GM12878 (cell line): ENCODE measurements at regions not wholly inside any gene's neighbourhood (a gene's known extent, or its start where the extent isn't known, plus 50 kb on each side); places are given as distances from the start of the nearest gene placed in this dataset.

ENCODE experiments used
- ATAC-seq: fragments of 200-7000 bp; cut with Tn5 transposase; 3 replicates; pipeline ENCODE4 v1.9.1; 2020; ENCODE audit warnings: mild to moderate bottlenecking, moderate library complexity
- BruUV-seq: library from RNA; stranded (reverse); fragments of 400-500 nt; replicated peaks from 2 replicates; lab custom pipeline; 2021; lab: Mats Ljungman, UMichigan
- CTCF ChIA-PET: fragments of 300-600 bp; sonication (Branson Sonifier 250); formaldehyde crosslinking; extraction: SDS; loops from one replicate; lab custom pipeline; 2021; ENCODE audit warnings: inconsistent platforms; lab: Yijun Ruan, JAX
- POLR2A ChIA-PET: fragments of 350-600 bp; formaldehyde crosslinking; extraction: SDS; loops from one replicate; lab custom pipeline; 2021; ENCODE audit warnings: inconsistent platforms; lab: Charles Lee
- RAD21 ChIA-PET: fragments of 300-600 bp; sonication (Branson Sonifier 250); formaldehyde crosslinking; loops from one replicate; lab custom pipeline; 2023; ENCODE audit warnings: antibody characterized with exemption; ENCODE audit not compliant: unreplicated experiment; lab: Charles Lee
- SMC1A ChIA-PET: fragments of 300-600 bp; sonication (Branson Sonifier 250); formaldehyde crosslinking; loops from one replicate; lab custom pipeline; 2023; ENCODE audit not compliant: unreplicated experiment, uncharacterized antibody; lab: Charles Lee
- DNase-seq: peaks from one replicate; pipeline ENCODE4 v3.0.0-alpha.2; 2011; ENCODE audit warnings: low read depth, low spot score
- FAIRE-seq: peaks from 3 replicates; lab custom pipeline; 2011; peaks lifted over from hg19 to GRCh38; lab: Jason Lieb, UNC
- H2AFZ ChIP-seq: 2 replicates; pipeline ENCODE4 v1.6.0; 2011; ENCODE audit warnings: low read depth, low read length, control low read depth; ENCODE audit not compliant: control insufficient read depth
- H3K27ac ChIP-seq: 2 replicates; pipeline ENCODE4 v1.5.1; 2011; ENCODE audit warnings: control low read depth; ENCODE audit not compliant: control insufficient read depth, insufficient read depth
- H3K27me3 ChIP-seq, 2 experiments: replicated peaks in 1 of 2; 2 replicates each; pipeline versions ENCODE4 v1.6.0 to v1.6.1; 2011; ENCODE audit warnings: low read length in 1 of 2; ENCODE audit not compliant: control insufficient read depth in 2 of 2, insufficient read depth in 2 of 2
- H3K36me3 ChIP-seq, 2 experiments: 2 replicates each; pipeline ENCODE4 v1.5.1; 2011; ENCODE audit warnings: low read length in 1 of 2; ENCODE audit not compliant: control insufficient read depth in 2 of 2, insufficient read depth in 2 of 2
- H3K4me1 ChIP-seq: 2 replicates; pipeline ENCODE4 v1.6.1; 2011; ENCODE audit warnings: mild to moderate bottlenecking, low read length, moderate library complexity, mixed read lengths; ENCODE audit not compliant: control insufficient read depth, insufficient read depth
- H3K4me2 ChIP-seq: 2 replicates; pipeline ENCODE4 v1.6.0; 2011; ENCODE audit warnings: control low read depth; ENCODE audit not compliant: control insufficient read depth, insufficient read depth
- H3K4me3 ChIP-seq: fragments of 200-600 bp; sonication (generic); 2 replicates; pipeline ENCODE4 v1.5.1; 2016
- H3K79me2 ChIP-seq: 2 replicates; pipeline ENCODE4 v1.6.0; 2011; ENCODE audit warnings: low read length; ENCODE audit not compliant: control insufficient read depth, insufficient read depth
- H3K9ac ChIP-seq: 2 replicates; pipeline ENCODE4 v1.8.0; 2011; ENCODE audit warnings: low read length, control low read depth, mixed read lengths; ENCODE audit not compliant: control insufficient read depth, insufficient read depth
- H3K9me3 ChIP-seq: replicated peaks from 3 replicates; pipeline ENCODE4 v1.5.1; 2011; ENCODE audit warnings: mild to moderate bottlenecking, low read length; ENCODE audit not compliant: control insufficient read depth, insufficient read depth
- H4K20me1 ChIP-seq: 2 replicates; pipeline ENCODE4 v1.6.0; 2011; ENCODE audit not compliant: control insufficient read depth, insufficient read depth
- ATF7 ChIP-seq: fragments of 450-650 bp; IDR thresholded peaks from 2 replicates; pipeline ENCODE4 v1.6.1; 2016; ENCODE audit warnings: low read depth, mild to moderate bottlenecking
- EED ChIP-seq: sonication (generic); IDR thresholded peaks from 2 replicates; pipeline ENCODE4 v1.6.1; 2016; ENCODE audit warnings: antibody characterized with exemption, low read depth
- EGR1 ChIP-seq, 2 experiments: IDR thresholded peaks; 1 replicate in 1 of 2; 2 replicates in 1 of 2; pipeline ENCODE4 v1.6.1; 2011 to 2012; ENCODE audit warnings: low read depth in 2 of 2, low read length in 2 of 2, borderline replicate concordance in 1 of 2, mild to moderate bottlenecking in 1 of 2, moderate library complexity in 1 of 2
- FOXM1 ChIP-seq: IDR thresholded peaks from 2 replicates; pipeline ENCODE4 v1.6.1; 2012; ENCODE audit warnings: low read depth, mild to moderate bottlenecking, inconsistent platforms, low read length, moderate library complexity
- HDGF ChIP-seq: fragments of 450-650 bp; IDR thresholded peaks from 2 replicates; pipeline ENCODE4 v1.6.1; 2016; ENCODE audit warnings: antibody characterized with exemption
- NFYA ChIP-seq: IDR thresholded peaks from 2 replicates; pipeline ENCODE4 v1.6.1; 2011; ENCODE audit warnings: low read depth, mild to moderate bottlenecking, low read length, improper control_type of control experiment, borderline replicate concordance
- NRF1 ChIP-seq: conservative IDR thresholded peaks from 2 replicates; pipeline ENCODE4 v1.6.1; 2011; ENCODE audit warnings: mild to moderate bottlenecking, low read depth, low read length, improper control_type of control experiment
- RAD51 ChIP-seq: fragments of 450-650 bp; IDR thresholded peaks from 2 replicates; pipeline ENCODE4 v1.6.1; 2016; ENCODE audit warnings: moderate library complexity, mild to moderate bottlenecking, inconsistent platforms
- SUPT20H ChIP-seq: IDR thresholded peaks from 2 replicates; pipeline ENCODE4 v1.6.1; 2011; ENCODE audit warnings: low read depth, mild to moderate bottlenecking, low read length, moderate library complexity, borderline replicate concordance; ENCODE audit not compliant: control insufficient read depth
- TAF1 ChIP-seq: IDR thresholded peaks from 2 replicates; pipeline ENCODE4 v1.6.1; 2011; ENCODE audit warnings: mild to moderate bottlenecking, low read depth, low read length, borderline replicate concordance
- TCF7 ChIP-seq: IDR thresholded peaks from 2 replicates; pipeline ENCODE4 v1.6.1; 2014; ENCODE audit warnings: antibody characterized with exemption, borderline replicate concordance
- USF1 ChIP-seq: IDR thresholded peaks from 2 replicates; pipeline ENCODE4 v1.6.1; 2011; ENCODE audit warnings: borderline replicate concordance, low read depth, mild to moderate bottlenecking, moderate library complexity, mixed read lengths, low read length; ENCODE audit not compliant: insufficient read depth; ENCODE audit errors: extremely low read length
- WGBS: methylation state at CpG from one replicate; pipeline ENCODE4 v1.1.6; 2016; ENCODE audit warnings: low lambda C conversion rate; ENCODE audit not compliant: insufficient replicate concordance, insufficient coverage; ENCODE audit errors: missing lambda C conversion rate; 5-methylcytosine and 5-hydroxymethylcytosine counted together
- in situ Hi-C: fragments of 300-500 bp; cut with MboI; formaldehyde crosslinking; loops from 9 replicates; pipeline ENCODE4 v1.14.3; 2018; ENCODE audit warnings: mixed read lengths
- intact Hi-C: fragments of 100-400 bp; cut with micrococcal nuclease; formaldehyde crosslinking; loops from one replicate; pipeline ENCODE4 v1.14.2; 2022; ENCODE audit not compliant: unreplicated experiment
- TF ChIP-seq, protein P1 (sequence below): fragments of 450-650 bp; IDR thresholded peaks from 2 replicates; pipeline ENCODE4 v1.6.1; 2016; ENCODE audit warnings: mild to moderate bottlenecking, moderate library complexity, borderline replicate concordance
- TF ChIP-seq, protein P2 (sequence below): IDR thresholded peaks from 2 replicates; pipeline ENCODE4 v1.6.1; 2012; ENCODE audit warnings: low read length, inconsistent platforms
- TF ChIP-seq, protein P3 (sequence below): fragments of 450-650 bp; IDR thresholded peaks from 2 replicates; pipeline ENCODE4 v1.6.1; 2017; ENCODE audit warnings: borderline replicate concordance
- TF ChIP-seq, protein P4 (sequence below): fragments of 450-650 bp; IDR thresholded peaks from 2 replicates; pipeline ENCODE4 v1.6.1; 2016; ENCODE audit warnings: mild to moderate bottlenecking

- intact Hi-C loops (no loop called here), in situ Hi-C loops (no loop called here)
- ATAC-seq: no peak
- ChIA-PET SMC1A (no interaction called here), RAD21 (no interaction called here), POLR2A (no interaction called here), CTCF (no interaction called here)
- Histone ChIP-seq H3K27ac (no peak overlapping the region), H3K9me3 (no peaks in the 10 kb centered on the region), H3K36me3 (no peaks in the 10 kb centered on the region), H4K20me1 (no peaks in the 10 kb centered on the region), H3K4me1 (no peaks in the 10 kb centered on the region), H2AFZ (no peak overlapping the region), H3K79me2 (no peaks in the 10 kb centered on the region), H3K4me2 (no peak overlapping the region), H3K9ac (no peak overlapping the region), H3K27me3 (peaks cover 0 to 2% of the 10 kb centered on the region in 2 experiments; a peak in 2 of 4 replicates), H3K4me3 (no peak overlapping the region)
- no peak for DNase-seq
- WGBS: 0% methylated on average over 3 of the region's 3 CpGs
- BruUV-seq: no TSS peak
- FAIRE-seq: no peak
- TF ChIP-seq USF1 (no peak), EED (no peak), TAF1 (no peak), NFYA (no peak), RAD51 (no peak), HDGF (no peak), TCF7 (no peak), EGR1 (IDR thresholded peaks at IDR 0.05; ENCODE audit: borderline replicate concordance in 1 of 2, low read depth in 2 of 2, low read length in 2 of 2) (no peak), ATF7 (no peak), SUPT20H (no peak), FOXM1 (no peak), NRF1 (no peak)
- TF ChIP-seq, protein P1, sequence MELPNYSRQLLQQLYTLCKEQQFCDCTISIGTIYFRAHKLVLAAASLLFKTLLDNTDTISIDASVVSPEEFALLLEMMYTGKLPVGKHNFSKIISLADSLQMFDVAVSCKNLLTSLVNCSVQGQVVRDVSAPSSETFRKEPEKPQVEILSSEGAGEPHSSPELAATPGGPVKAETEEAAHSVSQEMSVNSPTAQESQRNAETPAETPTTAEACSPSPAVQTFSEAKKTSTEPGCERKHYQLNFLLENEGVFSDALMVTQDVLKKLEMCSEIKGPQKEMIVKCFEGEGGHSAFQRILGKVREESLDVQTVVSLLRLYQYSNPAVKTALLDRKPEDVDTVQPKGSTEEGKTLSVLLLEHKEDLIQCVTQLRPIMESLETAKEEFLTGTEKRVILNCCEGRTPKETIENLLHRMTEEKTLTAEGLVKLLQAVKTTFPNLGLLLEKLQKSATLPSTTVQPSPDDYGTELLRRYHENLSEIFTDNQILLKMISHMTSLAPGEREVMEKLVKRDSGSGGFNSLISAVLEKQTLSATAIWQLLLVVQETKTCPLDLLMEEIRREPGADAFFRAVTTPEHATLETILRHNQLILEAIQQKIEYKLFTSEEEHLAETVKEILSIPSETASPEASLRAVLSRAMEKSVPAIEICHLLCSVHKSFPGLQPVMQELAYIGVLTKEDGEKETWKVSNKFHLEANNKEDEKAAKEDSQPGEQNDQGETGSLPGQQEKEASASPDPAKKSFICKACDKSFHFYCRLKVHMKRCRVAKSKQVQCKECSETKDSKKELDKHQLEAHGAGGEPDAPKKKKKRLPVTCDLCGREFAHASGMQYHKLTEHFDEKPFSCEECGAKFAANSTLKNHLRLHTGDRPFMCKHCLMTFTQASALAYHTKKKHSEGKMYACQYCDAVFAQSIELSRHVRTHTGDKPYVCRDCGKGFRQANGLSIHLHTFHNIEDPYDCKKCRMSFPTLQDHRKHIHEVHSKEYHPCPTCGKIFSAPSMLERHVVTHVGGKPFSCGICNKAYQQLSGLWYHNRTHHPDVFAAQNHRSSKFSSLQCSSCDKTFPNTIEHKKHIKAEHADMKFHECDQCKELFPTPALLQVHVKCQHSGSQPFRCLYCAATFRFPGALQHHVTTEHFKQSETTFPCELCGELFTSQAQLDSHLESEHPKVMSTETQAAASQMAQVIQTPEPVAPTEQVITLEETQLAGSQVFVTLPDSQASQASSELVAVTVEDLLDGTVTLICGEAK: no peak
- TF ChIP-seq, protein P2, sequence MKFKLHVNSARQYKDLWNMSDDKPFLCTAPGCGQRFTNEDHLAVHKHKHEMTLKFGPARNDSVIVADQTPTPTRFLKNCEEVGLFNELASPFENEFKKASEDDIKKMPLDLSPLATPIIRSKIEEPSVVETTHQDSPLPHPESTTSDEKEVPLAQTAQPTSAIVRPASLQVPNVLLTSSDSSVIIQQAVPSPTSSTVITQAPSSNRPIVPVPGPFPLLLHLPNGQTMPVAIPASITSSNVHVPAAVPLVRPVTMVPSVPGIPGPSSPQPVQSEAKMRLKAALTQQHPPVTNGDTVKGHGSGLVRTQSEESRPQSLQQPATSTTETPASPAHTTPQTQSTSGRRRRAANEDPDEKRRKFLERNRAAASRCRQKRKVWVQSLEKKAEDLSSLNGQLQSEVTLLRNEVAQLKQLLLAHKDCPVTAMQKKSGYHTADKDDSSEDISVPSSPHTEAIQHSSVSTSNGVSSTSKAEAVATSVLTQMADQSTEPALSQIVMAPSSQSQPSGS: no peak
- TF ChIP-seq, protein P3, sequence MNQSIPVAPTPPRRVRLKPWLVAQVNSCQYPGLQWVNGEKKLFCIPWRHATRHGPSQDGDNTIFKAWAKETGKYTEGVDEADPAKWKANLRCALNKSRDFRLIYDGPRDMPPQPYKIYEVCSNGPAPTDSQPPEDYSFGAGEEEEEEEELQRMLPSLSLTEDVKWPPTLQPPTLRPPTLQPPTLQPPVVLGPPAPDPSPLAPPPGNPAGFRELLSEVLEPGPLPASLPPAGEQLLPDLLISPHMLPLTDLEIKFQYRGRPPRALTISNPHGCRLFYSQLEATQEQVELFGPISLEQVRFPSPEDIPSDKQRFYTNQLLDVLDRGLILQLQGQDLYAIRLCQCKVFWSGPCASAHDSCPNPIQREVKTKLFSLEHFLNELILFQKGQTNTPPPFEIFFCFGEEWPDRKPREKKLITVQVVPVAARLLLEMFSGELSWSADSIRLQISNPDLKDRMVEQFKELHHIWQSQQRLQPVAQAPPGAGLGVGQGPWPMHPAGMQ: no peak
- TF ChIP-seq, protein P4, sequence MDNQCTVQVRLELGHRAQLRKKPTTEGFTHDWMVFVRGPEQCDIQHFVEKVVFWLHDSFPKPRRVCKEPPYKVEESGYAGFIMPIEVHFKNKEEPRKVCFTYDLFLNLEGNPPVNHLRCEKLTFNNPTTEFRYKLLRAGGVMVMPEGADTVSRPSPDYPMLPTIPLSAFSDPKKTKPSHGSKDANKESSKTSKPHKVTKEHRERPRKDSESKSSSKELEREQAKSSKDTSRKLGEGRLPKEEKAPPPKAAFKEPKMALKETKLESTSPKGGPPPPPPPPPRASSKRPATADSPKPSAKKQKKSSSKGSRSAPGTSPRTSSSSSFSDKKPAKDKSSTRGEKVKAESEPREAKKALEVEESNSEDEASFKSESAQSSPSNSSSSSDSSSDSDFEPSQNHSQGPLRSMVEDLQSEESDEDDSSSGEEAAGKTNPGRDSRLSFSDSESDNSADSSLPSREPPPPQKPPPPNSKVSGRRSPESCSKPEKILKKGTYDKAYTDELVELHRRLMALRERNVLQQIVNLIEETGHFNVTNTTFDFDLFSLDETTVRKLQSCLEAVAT: no peak
Measured at GRCh38 chr2:221970389-221970788, 328.4 kb downstream of the PAX3 start.
